ENCODE measurements at regions not wholly inside any gene's neighbourhood (a gene's known extent, or its start where the extent isn't known, plus 50 kb on each side); places are given as distances from the start of the nearest gene placed in this dataset.

GRCh38 chr1:56170784-56171320 is 408.5 kb downstream of the PLPP3 start:
- Histone ChIP-seq H3K4me3 (no peak overlapping the region), H3K27me3 (ENCODE audit: low read depth) (no peaks in the 10 kb centered on the region), H3K4me1 (no peaks in the 10 kb centered on the region), H3K9me3 (no peaks in the 10 kb centered on the region), H3K36me3 (replicated peaks) (no peaks in the 10 kb centered on the region)
- DNase-seq (ENCODE audit: low spot score in 2 of 2): no peak
- in situ Hi-C loops (cut with MboI; ENCODE audit: low sequenced_read_pairs): no loop called here

GRCh38 chr1:56169856-56170255 is 409.5 kb downstream of the PLPP3 start:
- no peaks in the 10 kb centered on the region for H3K9me3 ChIP-seq
- H3K4me1 ChIP-seq: no peaks in the 10 kb centered on the region
- in situ Hi-C loops (cut with MboI; ENCODE audit: low sequenced_read_pairs): no loop called here
- H3K36me3 ChIP-seq (replicated peaks): no peaks in the 10 kb centered on the region
- H3K27me3 ChIP-seq (ENCODE audit: low read depth): no peaks in the 10 kb centered on the region
- no peak overlapping the region for H3K4me3 ChIP-seq
- no peak for DNase-seq (ENCODE audit: low spot score in 2 of 2)

- no peaks in the 10 kb centered on the region for H3K36me3 ChIP-seq (replicated peaks)
- no peak overlapping the region for H3K4me3 ChIP-seq
- in situ Hi-C loops (cut with MboI; ENCODE audit: low sequenced_read_pairs): no loop called here
- H3K27me3 ChIP-seq (ENCODE audit: low read depth): no peaks in the 10 kb centered on the region
- no peak for DNase-seq (ENCODE audit: low spot score in 2 of 2)
- no peaks in the 10 kb centered on the region for H3K9me3 ChIP-seq
- H3K4me1 ChIP-seq: no peaks in the 10 kb centered on the region
Observed at GRCh38 chr1:56168176-56168575, 411.2 kb downstream of the PLPP3 start.

GRCh38 chr1:56167596-56167995 is 411.8 kb downstream of the PLPP3 start:
- Histone ChIP-seq H3K4me1 (no peaks in the 10 kb centered on the region), H3K27me3 (ENCODE audit: low read depth) (no peaks in the 10 kb centered on the region), H3K9me3 (no peaks in the 10 kb centered on the region), H3K36me3 (replicated peaks) (no peaks in the 10 kb centered on the region), H3K4me3 (no peak overlapping the region)
- in situ Hi-C loops (cut with MboI; ENCODE audit: low sequenced_read_pairs): no loop called here
- DNase-seq (ENCODE audit: low spot score in 2 of 2): no peak

GRCh38 chr1:56160773-56161315 is 418.5 kb downstream of the PLPP3 start:
- no peak for DNase-seq (ENCODE audit: low spot score in 2 of 2)
- H3K4me3 ChIP-seq: no peak overlapping the region
- no peaks in the 10 kb centered on the region for H3K4me1 ChIP-seq
- H3K27me3 ChIP-seq (ENCODE audit: low read depth): no peaks in the 10 kb centered on the region
- H3K9me3 ChIP-seq: no peaks in the 10 kb centered on the region
- no peaks in the 10 kb centered on the region for H3K36me3 ChIP-seq (replicated peaks)
- in situ Hi-C loops (cut with MboI; ENCODE audit: low sequenced_read_pairs): no loop called here

GRCh38 chr1:56156971-56157876 is 422.1 kb downstream of the PLPP3 start:
- Histone ChIP-seq H3K36me3 (replicated peaks) (no peaks in the 10 kb centered on the region), H3K4me1 (no peaks in the 10 kb centered on the region), H3K4me3 (no peak overlapping the region), H3K9me3 (no peaks in the 10 kb centered on the region), H3K27me3 (ENCODE audit: low read depth) (no peaks in the 10 kb centered on the region)
- in situ Hi-C loops (cut with MboI; ENCODE audit: low sequenced_read_pairs): no loop called here
- no peak for DNase-seq (ENCODE audit: low spot score in 2 of 2)

- H3K4me3 ChIP-seq: no peak overlapping the region
- no peaks in the 10 kb centered on the region for H3K9me3 ChIP-seq
- H3K4me1 ChIP-seq: no peaks in the 10 kb centered on the region
- no peaks in the 10 kb centered on the region for H3K36me3 ChIP-seq (replicated peaks)
- no peak for DNase-seq (ENCODE audit: low spot score in 2 of 2)
- in situ Hi-C loops (cut with MboI; ENCODE audit: low sequenced_read_pairs): no loop called here
- H3K27me3 ChIP-seq (ENCODE audit: low read depth): no peaks in the 10 kb centered on the region
Observed at GRCh38 chr1:56153276-56153675, 426.1 kb downstream of the PLPP3 start.

GRCh38 chr1:56152635-56153034 is 426.7 kb downstream of the PLPP3 start:
- in situ Hi-C loops (cut with MboI; ENCODE audit: low sequenced_read_pairs): no loop called here
- Histone ChIP-seq H3K36me3 (replicated peaks) (no peaks in the 10 kb centered on the region), H3K4me1 (no peaks in the 10 kb centered on the region), H3K27me3 (ENCODE audit: low read depth) (no peaks in the 10 kb centered on the region), H3K9me3 (no peaks in the 10 kb centered on the region), H3K4me3 (no peak overlapping the region)
- no peak for DNase-seq (ENCODE audit: low spot score in 2 of 2)

GRCh38 chr1:56151402-56151801 is 428.0 kb downstream of the PLPP3 start:
- no peaks in the 10 kb centered on the region for H3K36me3 ChIP-seq (replicated peaks)
- in situ Hi-C loops (cut with MboI; ENCODE audit: low sequenced_read_pairs): no loop called here

GRCh38 chr1:56150441-56151215 is 428.7 kb downstream of the PLPP3 start:
- H3K4me1 ChIP-seq: no peaks in the 10 kb centered on the region
- no peak for DNase-seq (ENCODE audit: low spot score in 2 of 2)

More at GRCh38 chr1:56151402-56151801, 428.0 kb downstream of the PLPP3 start:
- Histone ChIP-seq H3K4me3 (no peak overlapping the region), H3K9me3 (no peaks in the 10 kb centered on the region), H3K4me1 (no peaks in the 10 kb centered on the region), H3K27me3 (ENCODE audit: low read depth) (no peaks in the 10 kb centered on the region)
- DNase-seq (ENCODE audit: low spot score in 2 of 2): no peak

GRCh38 chr1:56149761-56150160 is 429.6 kb downstream of the PLPP3 start:
- DNase-seq (ENCODE audit: low spot score in 2 of 2): no peak
- Histone ChIP-seq H3K4me3 (no peak overlapping the region), H3K4me1 (no peaks in the 10 kb centered on the region), H3K9me3 (no peaks in the 10 kb centered on the region), H3K36me3 (replicated peaks) (no peaks in the 10 kb centered on the region), H3K27me3 (ENCODE audit: low read depth) (no peaks in the 10 kb centered on the region)
- in situ Hi-C loops (cut with MboI; ENCODE audit: low sequenced_read_pairs): no loop called here

More at GRCh38 chr1:56150441-56151215, 428.7 kb downstream of the PLPP3 start:
- H3K36me3 ChIP-seq (replicated peaks): no peaks in the 10 kb centered on the region
- H3K4me3 ChIP-seq: no peak overlapping the region
- in situ Hi-C loops (cut with MboI; ENCODE audit: low sequenced_read_pairs): no loop called here
- no peaks in the 10 kb centered on the region for H3K27me3 ChIP-seq (ENCODE audit: low read depth)
- no peaks in the 10 kb centered on the region for H3K9me3 ChIP-seq

GRCh38 chr1:56148326-56149193 is 430.8 kb downstream of the PLPP3 start:
- Histone ChIP-seq H3K4me3 (no peak overlapping the region), H3K9me3 (no peaks in the 10 kb centered on the region), H3K4me1 (no peaks in the 10 kb centered on the region), H3K27me3 (ENCODE audit: low read depth) (no peaks in the 10 kb centered on the region), H3K36me3 (replicated peaks) (no peaks in the 10 kb centered on the region)
- no peak for DNase-seq (ENCODE audit: low spot score in 2 of 2)
- in situ Hi-C loops (cut with MboI; ENCODE audit: low sequenced_read_pairs): no loop called here

GRCh38 chr1:56147459-56147858 is 431.9 kb downstream of the PLPP3 start:
- no peaks in the 10 kb centered on the region for H3K9me3 ChIP-seq
- no peaks in the 10 kb centered on the region for H3K36me3 ChIP-seq (replicated peaks)
- H3K4me1 ChIP-seq: no peaks in the 10 kb centered on the region
- no peaks in the 10 kb centered on the region for H3K27me3 ChIP-seq (ENCODE audit: low read depth)
- no peak for DNase-seq (ENCODE audit: low spot score in 2 of 2)
- in situ Hi-C loops (cut with MboI; ENCODE audit: low sequenced_read_pairs): no loop called here
- no peak overlapping the region for H3K4me3 ChIP-seq

All from HAP-1 (cell line).